ENCODE measurements at regions not wholly inside any gene's neighbourhood (a gene's known extent, or its start where the extent isn't known, plus 50 kb on each side); places are given as distances from the start of the nearest gene placed in this dataset.
A peak's percentile ranks its signal among the peaks of the same experiment; 100 is the strongest.

GRCh38 chr10:118868589-118868988 is 113.8 kb upstream of the CACUL1 start:
- intact Hi-C loops (cut with micrococcal nuclease) = no loop called here
- H3K36me3 ChIP-seq (ENCODE audit: insufficient read depth, low read length) = no peaks in the 10 kb centered on the region
- H3K4me3 Mint-ChIP-seq = no peak overlapping the region
- H3K27ac Mint-ChIP-seq = no peak overlapping the region
- H3K27me3 ChIP-seq (ENCODE audit: insufficient read depth, low read length) = no peaks in the 10 kb centered on the region
- ChIA-PET CTCF (ENCODE audit: partially characterized antibody) (no interaction called here), POLR2A (ENCODE audit: partially characterized antibody) (no interaction called here)
- no peak overlapping the region for H3K4me3 ChIP-seq (ENCODE audit: low read length in 2 of 2)
- no peaks in the 10 kb centered on the region for H3K4me1 ChIP-seq (ENCODE audit: insufficient read depth, low read length)
- peaks cover 5 to 24% of the 10 kb centered on the region in 2 donors for H3K27me3 Mint-ChIP-seq
- no peaks in the 10 kb centered on the region for H3K4me1 Mint-ChIP-seq
- H3K27ac ChIP-seq (ENCODE audit: low read depth, low read length) = no peak overlapping the region
- no peak for DNase-seq
- no peaks in the 10 kb centered on the region for H3K36me3 Mint-ChIP-seq
- no peaks in the 10 kb centered on the region for H3K9me3 ChIP-seq (ENCODE audit: control insufficient read depth in 1 of 2, low read length in 2 of 2)
- peaks cover 0 to 4% (median under 1%) of the 10 kb centered on the region in 8 donors for H3K9me3 Mint-ChIP-seq

GRCh38 chr10:118870467-118871243 is 115.9 kb upstream of the CACUL1 start:
- Mint-ChIP-seq H3K9me3 (peaks cover 0 to 8% (median 3%) of the 10 kb centered on the region in 8 donors), H3K4me3 (no peak overlapping the region), H3K4me1 (no peaks in the 10 kb centered on the region), H3K36me3 (no peaks in the 10 kb centered on the region), H3K27ac (no peak overlapping the region), H3K27me3 (peaks cover 7 to 34% of the 10 kb centered on the region in 2 donors)
- intact Hi-C loops (cut with micrococcal nuclease) = no loop called here
- Histone ChIP-seq H3K27me3 (ENCODE audit: insufficient read depth, low read length) (no peaks in the 10 kb centered on the region), H3K4me1 (ENCODE audit: insufficient read depth, low read length) (no peaks in the 10 kb centered on the region), H3K36me3 (ENCODE audit: insufficient read depth, low read length) (no peaks in the 10 kb centered on the region), H3K9me3 (ENCODE audit: control insufficient read depth in 1 of 2, low read length in 2 of 2) (no peaks in the 10 kb centered on the region), H3K4me3 (ENCODE audit: low read length in 2 of 2) (no peak overlapping the region), H3K27ac (ENCODE audit: low read depth, low read length) (no peak overlapping the region)
- POLR2A ChIA-PET (ENCODE audit: partially characterized antibody) = no interaction called here
- no peak for DNase-seq
- CTCF ChIA-PET (ENCODE audit: partially characterized antibody) = no interaction called here

GRCh38 chr10:118871244-118871865 is 116.6 kb upstream of the CACUL1 start:
- no peak for DNase-seq
- Histone ChIP-seq H3K27ac (ENCODE audit: low read depth, low read length) (no peak overlapping the region), H3K36me3 (ENCODE audit: insufficient read depth, low read length) (no peaks in the 10 kb centered on the region), H3K4me1 (ENCODE audit: insufficient read depth, low read length) (no peaks in the 10 kb centered on the region), H3K9me3 (ENCODE audit: control insufficient read depth in 1 of 2, low read length in 2 of 2) (no peaks in the 10 kb centered on the region), H3K27me3 (ENCODE audit: insufficient read depth, low read length) (no peaks in the 10 kb centered on the region), H3K4me3 (ENCODE audit: low read length in 2 of 2) (no peak overlapping the region)
- peaks cover 0 to 14% (median 9%) of the 10 kb centered on the region in 8 donors for H3K9me3 Mint-ChIP-seq
- no peak overlapping the region for H3K4me3 Mint-ChIP-seq
- CTCF ChIA-PET (ENCODE audit: partially characterized antibody) = no interaction called here
- H3K27me3 Mint-ChIP-seq = peaks cover 10 to 31% of the 10 kb centered on the region in 2 donors
- H3K4me1 Mint-ChIP-seq = no peaks in the 10 kb centered on the region
- intact Hi-C loops (cut with micrococcal nuclease) = no loop called here
- H3K36me3 Mint-ChIP-seq = peaks cover 0 to 3% of the 10 kb centered on the region in 2 donors
- H3K27ac Mint-ChIP-seq = no peak overlapping the region
- POLR2A ChIA-PET (ENCODE audit: partially characterized antibody) = no interaction called here

GRCh38 chr10:118873091-118873737 is 118.4 kb upstream of the CACUL1 start:
- intact Hi-C loops (cut with micrococcal nuclease) = no loop called here
- no peaks in the 10 kb centered on the region for H3K4me1 Mint-ChIP-seq

DNA sequence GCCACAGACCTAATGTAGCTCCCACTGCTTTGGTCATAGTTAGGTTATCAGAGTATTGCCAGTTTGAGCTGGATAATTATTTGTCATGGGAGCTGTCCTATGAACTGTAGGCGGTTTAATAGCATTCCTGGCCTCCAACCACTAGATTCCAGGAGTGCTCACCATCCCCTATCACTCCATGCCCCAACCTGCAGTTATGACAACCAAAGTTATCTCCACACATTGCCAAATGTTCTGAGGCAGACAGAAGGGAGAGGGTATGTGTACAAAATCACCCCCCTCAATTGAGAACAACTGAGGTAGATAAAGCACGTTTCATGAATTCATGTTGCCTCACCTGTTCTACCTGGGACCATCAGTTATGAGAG is 119.0 kb upstream of the CACUL1 start:
- POLR2A ChIA-PET (ENCODE audit: partially characterized antibody) = no interaction called here
- CTCF ChIA-PET (ENCODE audit: partially characterized antibody) = no interaction called here

More at GRCh38 chr10:118873091-118873737, 118.4 kb upstream of the CACUL1 start:
- no peak overlapping the region for H3K27ac Mint-ChIP-seq
- peaks cover 0 to 20% (median 15%) of the 10 kb centered on the region in 8 donors for H3K9me3 Mint-ChIP-seq
- ChIA-PET CTCF (ENCODE audit: partially characterized antibody) (no interaction called here), POLR2A (ENCODE audit: partially characterized antibody) (no interaction called here)
- no peaks in the 10 kb centered on the region for H3K4me1 ChIP-seq (ENCODE audit: insufficient read depth, low read length)
- no peak overlapping the region for H3K4me3 ChIP-seq (ENCODE audit: low read length in 2 of 2)
- no peaks in the 10 kb centered on the region for H3K36me3 ChIP-seq (ENCODE audit: insufficient read depth, low read length)
- DNase-seq = no peak
- H3K27me3 ChIP-seq (ENCODE audit: insufficient read depth, low read length) = no peaks in the 10 kb centered on the region
- H3K36me3 Mint-ChIP-seq = peaks cover 0 to 4% of the 10 kb centered on the region in 2 donors
- no peak overlapping the region for H3K27ac ChIP-seq (ENCODE audit: low read depth, low read length)
- H3K9me3 ChIP-seq (ENCODE audit: control insufficient read depth in 1 of 2, low read length in 2 of 2) = no peaks in the 10 kb centered on the region
- H3K27me3 Mint-ChIP-seq = peaks cover 14 to 26% of the 10 kb centered on the region in 2 donors
- H3K4me3 Mint-ChIP-seq = no peak overlapping the region

DNA sequence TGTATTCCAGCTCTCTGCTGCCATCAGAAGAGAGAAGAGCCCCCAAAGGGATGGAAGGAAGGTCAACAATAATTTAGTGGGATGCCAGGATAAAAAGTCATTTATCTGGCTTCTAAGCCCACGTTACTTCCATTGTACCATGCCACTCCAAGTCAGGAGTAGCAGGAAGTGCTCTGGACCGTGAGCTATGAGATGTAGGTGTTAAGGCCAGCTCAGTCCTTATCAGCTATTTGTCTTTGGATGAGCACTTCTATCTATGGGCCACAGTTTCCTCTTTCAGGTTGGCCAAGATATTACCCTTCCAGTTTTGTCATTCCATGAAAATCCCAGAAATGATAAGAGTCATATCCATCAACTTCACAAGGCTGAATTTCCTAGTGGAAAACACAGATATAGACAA is 119.4 kb upstream of the CACUL1 start:
- no peaks in the 10 kb centered on the region for H3K27me3 ChIP-seq (ENCODE audit: insufficient read depth, low read length)
- no peaks in the 10 kb centered on the region for H3K4me1 Mint-ChIP-seq
- H3K27ac ChIP-seq (ENCODE audit: low read depth, low read length) = no peak overlapping the region
- intact Hi-C loops (cut with micrococcal nuclease) = no loop called here
- ChIA-PET CTCF (ENCODE audit: partially characterized antibody) (no interaction called here), POLR2A (ENCODE audit: partially characterized antibody) (no interaction called here)
- H3K27ac Mint-ChIP-seq = no peak overlapping the region
- H3K4me3 Mint-ChIP-seq = no peak overlapping the region
- DNase-seq = no peak
- no peak overlapping the region for H3K4me3 ChIP-seq (ENCODE audit: low read length in 2 of 2)
- peaks cover 0 to 20% (median 15%) of the 10 kb centered on the region in 8 donors for H3K9me3 Mint-ChIP-seq
- H3K4me1 ChIP-seq (ENCODE audit: insufficient read depth, low read length) = no peaks in the 10 kb centered on the region
- H3K9me3 ChIP-seq (ENCODE audit: control insufficient read depth in 1 of 2, low read length in 2 of 2) = no peaks in the 10 kb centered on the region
- peaks cover 14 to 26% of the 10 kb centered on the region in 2 donors for H3K27me3 Mint-ChIP-seq
- peaks cover 0 to 4% of the 10 kb centered on the region in 2 donors for H3K36me3 Mint-ChIP-seq
- no peaks in the 10 kb centered on the region for H3K36me3 ChIP-seq (ENCODE audit: insufficient read depth, low read length)

More for the DNA sequence above, 119.0 kb upstream of the CACUL1 start:
- DNase-seq = no peak
- H3K9me3 Mint-ChIP-seq = peaks cover 0 to 20% (median 15%) of the 10 kb centered on the region in 8 donors
- Histone ChIP-seq H3K27me3 (ENCODE audit: insufficient read depth, low read length) (no peaks in the 10 kb centered on the region), H3K4me3 (ENCODE audit: low read length in 2 of 2) (no peak overlapping the region), H3K9me3 (ENCODE audit: control insufficient read depth in 1 of 2, low read length in 2 of 2) (no peaks in the 10 kb centered on the region), H3K27ac (ENCODE audit: low read depth, low read length) (no peak overlapping the region), H3K36me3 (ENCODE audit: insufficient read depth, low read length) (no peaks in the 10 kb centered on the region), H3K4me1 (ENCODE audit: insufficient read depth, low read length) (no peaks in the 10 kb centered on the region)
- no peaks in the 10 kb centered on the region for H3K4me1 Mint-ChIP-seq
- H3K27ac Mint-ChIP-seq = no peak overlapping the region
- intact Hi-C loops (cut with micrococcal nuclease) = no loop called here
- H3K4me3 Mint-ChIP-seq = no peak overlapping the region
- H3K36me3 Mint-ChIP-seq = peaks cover 0 to 4% of the 10 kb centered on the region in 2 donors
- peaks cover 14 to 26% of the 10 kb centered on the region in 2 donors for H3K27me3 Mint-ChIP-seq

- peaks cover 14 to 25% of the 10 kb centered on the region in 2 donors for H3K27me3 Mint-ChIP-seq
Measured at GRCh38 chr10:118875087-118875486, 120.3 kb upstream of the CACUL1 start.

More at GRCh38 chr10:118875087-118875486, 120.3 kb upstream of the CACUL1 start:
- Histone ChIP-seq H3K27me3 (ENCODE audit: insufficient read depth, low read length) (no peaks in the 10 kb centered on the region), H3K36me3 (ENCODE audit: insufficient read depth, low read length) (no peaks in the 10 kb centered on the region), H3K4me3 (ENCODE audit: low read length in 2 of 2) (no peak overlapping the region), H3K4me1 (ENCODE audit: insufficient read depth, low read length) (no peaks in the 10 kb centered on the region), H3K9me3 (ENCODE audit: control insufficient read depth in 1 of 2, low read length in 2 of 2) (no peaks in the 10 kb centered on the region), H3K27ac (ENCODE audit: low read depth, low read length) (no peak overlapping the region)
- ChIA-PET CTCF (ENCODE audit: partially characterized antibody) (no interaction called here), POLR2A (ENCODE audit: partially characterized antibody) (no interaction called here)
- Mint-ChIP-seq H3K27ac (peak overlapping the region in 1 of 7 donors; percentile 53), H3K4me3 (no peak overlapping the region), H3K4me1 (no peaks in the 10 kb centered on the region), H3K36me3 (peaks cover 0 to 4% of the 10 kb centered on the region in 2 donors), H3K9me3 (peaks cover 0 to 20% (median 15%) of the 10 kb centered on the region in 8 donors)
- DNase-seq = no peak
- intact Hi-C loops (cut with micrococcal nuclease) = no loop called here
